ENCODE measurements at regions not wholly inside any gene's neighbourhood (a gene's known extent, or its start where the extent isn't known, plus 50 kb on each side); places are given as distances from the start of the nearest gene placed in this dataset.

DNA sequence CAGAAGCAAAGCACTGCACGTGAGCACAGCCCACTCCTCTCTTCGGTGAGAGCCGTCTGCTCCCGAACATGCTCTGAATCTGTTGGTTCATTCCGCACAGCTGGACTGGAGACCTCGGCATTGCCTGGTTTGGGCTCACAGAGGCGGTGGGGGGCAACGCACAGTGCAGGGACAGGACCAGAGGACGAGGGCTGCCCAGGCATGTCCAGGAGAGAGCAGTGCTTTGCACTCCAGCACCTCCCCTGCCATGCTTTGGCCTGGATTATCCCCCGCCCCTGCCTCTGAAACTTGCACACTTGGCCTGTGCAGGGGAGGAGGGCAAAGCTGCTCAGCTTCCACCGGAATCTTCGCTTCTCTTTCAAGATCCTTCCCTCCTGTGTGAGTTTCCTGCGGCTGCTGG is 536.5 kb downstream of the BRD1 start:
- Histone ChIP-seq H3K9me3 (peaks cover 0 to 22% (median 10%) of the 10 kb centered on the region in 12 donors), H3K27me3 (peaks cover 0 to 11% (median 0%) of the 10 kb centered on the region in 9 donors), H3K4me1 (no peaks in the 10 kb centered on the region), H3K36me3 (no peaks in the 10 kb centered on the region), H3K4me3 (no peak overlapping the region), H3K27ac (no peak overlapping the region)
- DNase-seq (peak in 2 of 5 donors; percentile 10 to 21), ATAC-seq (no peak)
- TF ChIP-seq CTCF (IDR thresholded peaks at IDR 0.05) (no peak), POLR2A (IDR thresholded peaks at IDR 0.05) (no peak)
- intact Hi-C loops (cut with DNase I): loop anchor here in 1 of 10 donors (5.0 kb wide), 1 partner anchor 634 kb away; no protein-coding TSS in a partner anchor
- 64 to 69% (median 65%) methylated on average over 13 of the region's 13 CpGs for WGBS, 4 donors

GRCh38 chr22:49290711-49291110 is 537.0 kb downstream of the BRD1 start:
- ATAC-seq (no peak), DNase-seq (peak in 2 of 5 donors; percentile 7 to 17)
- Histone ChIP-seq H3K27me3 (peaks cover 0 to 15% (median 0%) of the 10 kb centered on the region in 9 donors), H3K4me1 (no peaks in the 10 kb centered on the region), H3K36me3 (no peaks in the 10 kb centered on the region), H3K4me3 (no peak overlapping the region), H3K9me3 (peaks cover 0 to 22% (median 10%) of the 10 kb centered on the region in 12 donors), H3K27ac (no peak overlapping the region)
- WGBS, 4 donors: 45 to 56% (median 50%) methylated on average over 6 of the region's 6 CpGs
- no peak for TF ChIP-seq POLR2A (IDR thresholded peaks at IDR 0.05)
- TF ChIP-seq CTCF (IDR thresholded peaks at IDR 0.05): no peak
- intact Hi-C loops (cut with DNase I): loop anchor here in 1 of 10 donors (5.0 kb wide), 1 partner anchor 633 kb away; no protein-coding TSS in a partner anchor

GRCh38 chr22:49289822-49290679 is 537.6 kb downstream of the BRD1 start:
- Histone ChIP-seq H3K4me3 (no peak overlapping the region), H3K27ac (no peak overlapping the region), H3K36me3 (no peaks in the 10 kb centered on the region), H3K27me3 (peaks cover 0 to 18% (median 0%) of the 10 kb centered on the region in 9 donors), H3K9me3 (peaks cover 0 to 22% (median 9%) of the 10 kb centered on the region in 12 donors), H3K4me1 (no peaks in the 10 kb centered on the region)
- intact Hi-C loops (cut with DNase I): loop anchor here in 1 of 10 donors (5.0 kb wide), 1 partner anchor 633 kb away; no protein-coding TSS in a partner anchor
- TF ChIP-seq CTCF (IDR thresholded peaks at IDR 0.05): no peak
- TF ChIP-seq POLR2A (IDR thresholded peaks at IDR 0.05): no peak
- ATAC-seq (no peak), DNase-seq (peak in 2 of 5 donors; percentile 5 to 21)
- WGBS, 4 donors: 61 to 67% (median 64%) methylated on average over 24 of the region's 24 CpGs

- ATAC-seq: no peak
- Histone ChIP-seq H3K9me3 (peaks cover 0 to 7% (median 0%) of the 10 kb centered on the region in 12 donors), H3K4me3 (no peak overlapping the region), H3K36me3 (no peaks in the 10 kb centered on the region), H3K4me1 (no peaks in the 10 kb centered on the region), H3K27ac (no peak overlapping the region), H3K27me3 (peaks cover 0 to 44% (median 12%) of the 10 kb centered on the region in 9 donors)
- intact Hi-C loops (cut with DNase I): no loop called here
- no peak for TF ChIP-seq CTCF (IDR thresholded peaks at IDR 0.05)
- TF ChIP-seq POLR2A (IDR thresholded peaks at IDR 0.05): no peak
- peak in 1 of 5 donors; percentile 54 for DNase-seq
- WGBS, 4 donors: 73 to 83% (median 80%) methylated on average over 10 to 15 of the region's 15 CpGs
These were observed 541.4 kb downstream of the BRD1 start for GRCh38 chr22:49286181-49286760.

Measured in heart left ventricle (tissue), 16 donors.